Astrocyte of the cerebellum (primary cell): ENCODE measurements at regions not wholly inside any gene's neighbourhood (a gene's known extent, or its start where the extent isn't known, plus 50 kb on each side); places are given as distances from the start of the nearest gene placed in this dataset.

ENCODE experiments used
- DNase-seq: peaks from one replicate; pipeline ENCODE4 v3.0.0-alpha.2; 2011; ENCODE audit warnings: low read depth
- H3K4me3 ChIP-seq: 2 replicates; pipeline ENCODE4 v1.5.1; 2011; ENCODE audit warnings: mild to moderate bottlenecking, low read depth, low read length, moderate library complexity
- in situ Hi-C: cut with HindIII; loops from 2 replicates; pipeline ENCODE4 v1.10.0; 2017; ENCODE audit warnings: low sequenced_read_pairs
- TF ChIP-seq, protein P1 (sequence below): IDR thresholded peaks from 2 replicates; pipeline ENCODE4 v1.5.1; 2012; ENCODE audit warnings: low read length, low read depth, moderate library complexity, mild to moderate bottlenecking; ENCODE audit errors: missing control alignments

DNA sequence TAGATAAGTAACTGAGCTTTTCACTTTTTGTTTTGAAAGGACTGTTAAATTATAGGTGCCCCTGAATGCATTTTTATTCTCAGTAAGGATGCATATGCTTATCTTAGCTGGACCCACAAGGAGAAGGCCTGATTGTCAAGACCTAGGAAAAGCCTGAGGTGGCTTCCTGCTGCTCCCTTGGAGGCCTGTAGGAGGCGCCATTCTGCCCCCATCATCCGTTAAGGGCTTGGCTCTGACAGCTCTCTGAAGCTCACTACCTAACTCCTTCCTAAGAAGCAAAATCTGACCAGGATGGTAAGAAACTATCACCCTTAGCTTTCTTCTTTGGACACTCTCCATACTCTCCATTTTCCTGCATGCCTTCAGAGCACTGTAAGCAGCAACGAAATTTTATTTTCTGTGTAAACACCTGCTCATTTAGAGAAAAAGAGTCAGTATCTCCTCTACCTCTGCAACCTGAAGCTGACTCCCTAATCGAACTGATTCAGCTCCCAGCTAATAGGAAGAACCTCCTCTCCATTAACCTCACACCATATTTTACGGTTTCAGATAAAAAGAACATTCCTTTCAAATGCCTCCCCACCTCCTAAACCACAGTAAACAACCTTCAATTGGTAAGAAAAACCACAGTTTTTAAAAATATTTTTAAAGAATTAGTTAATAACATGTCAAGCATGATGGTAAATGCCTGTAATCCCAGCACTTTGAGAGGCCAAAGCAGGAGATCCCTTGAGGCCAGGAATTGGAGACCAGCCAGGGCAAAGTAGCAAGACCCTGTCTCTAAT is 73.4 kb upstream of the EDNRA start:
- in situ Hi-C loops = no loop called here
- H3K4me3 ChIP-seq = no peak overlapping the region
- TF ChIP-seq, protein P1, sequence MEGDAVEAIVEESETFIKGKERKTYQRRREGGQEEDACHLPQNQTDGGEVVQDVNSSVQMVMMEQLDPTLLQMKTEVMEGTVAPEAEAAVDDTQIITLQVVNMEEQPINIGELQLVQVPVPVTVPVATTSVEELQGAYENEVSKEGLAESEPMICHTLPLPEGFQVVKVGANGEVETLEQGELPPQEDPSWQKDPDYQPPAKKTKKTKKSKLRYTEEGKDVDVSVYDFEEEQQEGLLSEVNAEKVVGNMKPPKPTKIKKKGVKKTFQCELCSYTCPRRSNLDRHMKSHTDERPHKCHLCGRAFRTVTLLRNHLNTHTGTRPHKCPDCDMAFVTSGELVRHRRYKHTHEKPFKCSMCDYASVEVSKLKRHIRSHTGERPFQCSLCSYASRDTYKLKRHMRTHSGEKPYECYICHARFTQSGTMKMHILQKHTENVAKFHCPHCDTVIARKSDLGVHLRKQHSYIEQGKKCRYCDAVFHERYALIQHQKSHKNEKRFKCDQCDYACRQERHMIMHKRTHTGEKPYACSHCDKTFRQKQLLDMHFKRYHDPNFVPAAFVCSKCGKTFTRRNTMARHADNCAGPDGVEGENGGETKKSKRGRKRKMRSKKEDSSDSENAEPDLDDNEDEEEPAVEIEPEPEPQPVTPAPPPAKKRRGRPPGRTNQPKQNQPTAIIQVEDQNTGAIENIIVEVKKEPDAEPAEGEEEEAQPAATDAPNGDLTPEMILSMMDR = peak; percentile 39
- peak; percentile 44 for DNase-seq

DNA sequence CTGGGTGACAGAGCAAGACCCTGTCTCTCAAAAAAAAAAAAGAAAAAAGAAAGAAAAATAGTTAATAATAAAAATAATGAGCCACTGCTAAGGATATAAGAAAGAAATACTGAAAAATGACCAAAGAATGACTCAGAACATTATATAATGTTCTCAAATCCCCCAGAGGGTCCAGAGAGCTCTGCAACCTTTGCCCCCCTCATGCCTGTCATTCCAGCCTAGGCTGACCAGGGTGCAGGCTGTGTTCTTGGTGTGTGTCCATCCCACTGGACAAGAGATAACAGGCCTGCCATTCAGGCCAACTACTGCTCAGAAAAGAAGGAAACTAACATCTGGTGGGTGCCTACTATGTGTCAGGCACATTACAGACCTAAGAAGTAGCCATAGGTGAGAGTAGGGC is 72.7 kb upstream of the EDNRA start:
- in situ Hi-C loops = no loop called here
- no peak for DNase-seq
- TF ChIP-seq, protein P1 = no peak
- H3K4me3 ChIP-seq = no peak overlapping the region

DNA sequence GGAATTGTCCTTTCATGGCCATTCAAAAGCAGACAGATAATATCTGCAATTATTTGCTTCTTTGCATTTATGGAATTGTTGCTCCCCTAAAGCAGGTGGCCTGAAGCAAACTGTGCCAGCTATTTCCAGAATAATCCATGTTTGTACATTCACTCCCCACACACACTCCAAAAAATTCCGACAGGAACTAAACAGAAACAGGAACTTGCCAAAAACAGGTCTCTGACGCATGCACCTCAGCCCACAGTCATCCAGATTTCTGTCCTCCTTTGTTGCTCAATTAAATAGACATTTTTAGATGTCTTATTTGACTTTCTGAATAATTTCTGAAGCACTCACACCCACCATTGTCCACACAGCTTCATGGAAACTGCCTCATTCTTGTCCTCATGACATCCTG is 71.5 kb upstream of the EDNRA start:
- H3K4me3 ChIP-seq = no peak overlapping the region
- in situ Hi-C loops = no loop called here
- TF ChIP-seq, protein P1 = no peak
- DNase-seq = peak; percentile 23

DNA sequence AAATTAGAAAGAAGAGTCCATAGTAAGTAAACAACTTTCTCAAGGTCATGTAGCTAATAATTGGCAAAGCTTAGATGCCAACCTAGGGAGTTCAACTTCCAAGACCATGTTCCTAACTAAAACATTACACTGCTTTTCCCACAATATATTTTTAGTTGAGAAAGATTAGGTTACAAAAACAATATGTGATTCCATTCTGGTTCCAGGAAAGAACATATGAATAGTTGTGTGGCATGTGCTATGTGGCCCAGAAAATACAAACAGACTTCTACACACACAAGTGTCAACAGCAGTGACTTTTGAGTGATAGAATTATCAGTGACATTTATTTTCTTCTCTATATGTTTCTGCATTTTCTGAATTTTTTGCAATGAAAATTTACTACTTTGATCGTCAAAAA is 62.7 kb upstream of the EDNRA start:
- TF ChIP-seq, protein P1 = no peak

DNA sequence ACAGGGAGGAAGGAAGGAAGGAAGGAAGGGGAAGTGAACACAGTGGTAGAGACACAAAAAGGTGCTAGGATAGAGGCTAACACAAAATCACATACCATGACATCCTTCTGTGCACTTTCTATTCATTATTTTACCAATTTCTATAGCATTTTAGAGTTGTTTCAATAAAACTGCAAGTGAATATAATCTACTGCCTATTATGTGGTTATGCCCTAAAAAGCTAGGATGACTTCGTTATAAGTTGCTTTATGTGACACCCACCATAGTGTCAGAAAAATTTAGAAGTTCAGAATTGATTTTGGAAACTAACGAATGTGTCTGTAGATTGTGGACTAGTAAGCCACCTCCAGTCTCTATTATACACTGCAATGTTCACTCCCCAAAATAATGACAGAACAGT is 59.4 kb upstream of the EDNRA start:
- no peak overlapping the region for H3K4me3 ChIP-seq
- DNase-seq = no peak
- in situ Hi-C loops = no loop called here
- TF ChIP-seq, protein P1 = no peak

More for the DNA sequence above, 62.7 kb upstream of the EDNRA start:
- no peak overlapping the region for H3K4me3 ChIP-seq
- no peak for DNase-seq
- in situ Hi-C loops = no loop called here

DNA sequence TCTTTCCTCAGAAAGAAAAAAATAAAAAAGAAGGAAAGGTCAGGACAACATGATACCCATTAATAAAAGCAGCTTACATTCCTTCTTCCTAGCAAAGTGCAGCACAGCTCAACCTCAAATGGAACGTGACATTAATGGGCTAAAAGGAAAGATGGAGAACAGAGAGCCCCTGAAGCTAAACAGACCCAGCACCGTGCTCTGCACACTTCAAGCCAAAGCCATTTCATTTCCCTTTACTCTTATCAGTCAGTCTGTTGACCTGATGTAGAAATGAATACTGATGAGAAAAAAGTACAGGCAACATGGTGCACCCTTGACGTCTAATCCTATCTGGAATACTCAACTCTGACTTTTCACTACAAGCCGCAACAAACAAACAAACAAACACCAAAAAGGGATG is 57.7 kb upstream of the EDNRA start:
- TF ChIP-seq, protein P1 = no peak
- DNase-seq = no peak
- no peak overlapping the region for H3K4me3 ChIP-seq
- in situ Hi-C loops = no loop called here
